MM.1S (cell line): ENCODE measurements at regions not wholly inside any gene's neighbourhood (a gene's known extent, or its start where the extent isn't known, plus 50 kb on each side); places are given as distances from the start of the nearest gene placed in this dataset.

Experiments
- DNase-seq: peaks from one replicate; pipeline ENCODE4 v3.0.0-alpha.2; 2015
- H2AFZ ChIP-seq: fragments of 300-600 bp; sonication (generic); 2 replicates; pipeline ENCODE4 v1.6.0; 2016; ENCODE audit warnings: antibody characterized with exemption, low read length
- H3F3A ChIP-seq: fragments of 300-600 bp; sonication (generic); 2 replicates; pipeline ENCODE4 v1.6.1; 2016; ENCODE audit warnings: mild to moderate bottlenecking, antibody characterized with exemption, low read length, moderate library complexity, mixed read lengths; ENCODE audit not compliant: insufficient read depth
- H3K27ac ChIP-seq: fragments of 300-600 bp; sonication (generic); 2 replicates; pipeline ENCODE4 v1.5.1; 2016; ENCODE audit warnings: mild to moderate bottlenecking, low read length
- H3K27me3 ChIP-seq: fragments of 300-600 bp; sonication (generic); replicated peaks from 2 replicates; pipeline ENCODE4 v1.6.0; 2016; ENCODE audit warnings: low read length; ENCODE audit not compliant: insufficient read depth
- H3K36me3 ChIP-seq: fragments of 300-600 bp; sonication (generic); replicated peaks from 2 replicates; pipeline ENCODE4 v1.6.1; 2016; ENCODE audit warnings: mild to moderate bottlenecking, low read length, mixed read lengths; ENCODE audit not compliant: insufficient read depth
- H3K4me1 ChIP-seq: fragments of 300-600 bp; sonication (generic); 2 replicates; pipeline ENCODE4 v1.6.1; 2016; ENCODE audit warnings: low read length, mixed read lengths
- H3K4me2 ChIP-seq: fragments of 300-600 bp; sonication (generic); 2 replicates; pipeline ENCODE4 v1.6.0; 2016; ENCODE audit warnings: low read depth, low read length
- H3K4me3 ChIP-seq: fragments of 300-600 bp; sonication (generic); 2 replicates; pipeline ENCODE4 v1.5.1; 2016; ENCODE audit warnings: low read length, mixed read lengths
- H3K79me2 ChIP-seq: fragments of 300-600 bp; sonication (generic); 2 replicates; pipeline ENCODE4 v1.6.1; 2016; ENCODE audit warnings: mixed run types, low read length, mixed read lengths
- H3K9ac ChIP-seq: fragments of 300-600 bp; sonication (generic); 2 replicates; pipeline ENCODE4 v1.6.1; 2016; ENCODE audit warnings: low read length, mixed read lengths
- H3K9me2 ChIP-seq: fragments of 300-600 bp; sonication (generic); replicated peaks from 2 replicates; pipeline ENCODE4 v1.6.1; 2016; ENCODE audit warnings: mild to moderate bottlenecking, low read length, mixed read lengths; ENCODE audit not compliant: insufficient read depth
- H3K9me3 ChIP-seq: fragments of 300-600 bp; sonication (generic); replicated peaks from 2 replicates; pipeline ENCODE4 v1.6.1; 2016; ENCODE audit warnings: mild to moderate bottlenecking, low read length, mixed read lengths; ENCODE audit not compliant: insufficient read depth
- H4K20me1 ChIP-seq: fragments of 300-600 bp; sonication (generic); 2 replicates; pipeline ENCODE4 v1.6.1; 2016; ENCODE audit warnings: mild to moderate bottlenecking, low read length, moderate library complexity, mixed read lengths; ENCODE audit not compliant: insufficient read depth
- EZH2 ChIP-seq: fragments of 300-600 bp; sonication (generic); optimal IDR thresholded peaks from 2 replicates; pipeline ENCODE3; 2017; ENCODE audit warnings: low read depth, mild to moderate bottlenecking, antibody characterized with exemption, low read length, mixed read lengths
- EZH2phosphoT487 ChIP-seq: fragments of 300-600 bp; sonication (generic); IDR thresholded peaks from 2 replicates; pipeline ENCODE4 v1.6.1; 2018; ENCODE audit warnings: antibody characterized with exemption, low read length
- TF ChIP-seq, protein P1 (sequence below): fragments of 300-600 bp; sonication (generic); IDR thresholded peaks from 2 replicates; pipeline ENCODE4 v1.5.1; 2016; ENCODE audit warnings: antibody characterized with exemption, low read length, mixed read lengths

DNA sequence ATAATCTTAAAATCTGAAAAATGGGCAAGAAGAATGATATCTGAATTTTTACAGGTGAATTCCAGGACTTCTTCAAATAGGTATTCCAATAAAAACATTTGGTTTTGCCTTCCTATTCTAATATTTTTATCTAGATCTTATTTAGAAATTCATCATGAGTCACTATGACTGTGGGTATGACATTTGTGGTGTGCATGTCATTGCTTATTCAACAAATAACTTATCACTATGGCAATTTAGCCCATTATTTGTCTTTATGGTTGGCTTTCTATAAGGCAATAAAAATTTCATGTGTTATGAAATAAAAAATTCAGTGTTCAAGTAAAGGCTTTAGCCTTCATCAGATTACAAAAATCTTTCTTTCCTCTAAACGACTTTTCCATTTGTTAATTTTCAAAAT lies 1139.6 kb upstream of the NUDT12 start:
- no peaks in the 10 kb centered on the region for H3K9me2 ChIP-seq
- H3K27ac ChIP-seq, result no peak overlapping the region
- no peak overlapping the region for H2AFZ ChIP-seq
- H3K27me3 ChIP-seq, result no peaks in the 10 kb centered on the region
- H3K4me1 ChIP-seq, result no peaks in the 10 kb centered on the region
- no peaks in the 10 kb centered on the region for H3K36me3 ChIP-seq
- TF ChIP-seq, protein P1, sequence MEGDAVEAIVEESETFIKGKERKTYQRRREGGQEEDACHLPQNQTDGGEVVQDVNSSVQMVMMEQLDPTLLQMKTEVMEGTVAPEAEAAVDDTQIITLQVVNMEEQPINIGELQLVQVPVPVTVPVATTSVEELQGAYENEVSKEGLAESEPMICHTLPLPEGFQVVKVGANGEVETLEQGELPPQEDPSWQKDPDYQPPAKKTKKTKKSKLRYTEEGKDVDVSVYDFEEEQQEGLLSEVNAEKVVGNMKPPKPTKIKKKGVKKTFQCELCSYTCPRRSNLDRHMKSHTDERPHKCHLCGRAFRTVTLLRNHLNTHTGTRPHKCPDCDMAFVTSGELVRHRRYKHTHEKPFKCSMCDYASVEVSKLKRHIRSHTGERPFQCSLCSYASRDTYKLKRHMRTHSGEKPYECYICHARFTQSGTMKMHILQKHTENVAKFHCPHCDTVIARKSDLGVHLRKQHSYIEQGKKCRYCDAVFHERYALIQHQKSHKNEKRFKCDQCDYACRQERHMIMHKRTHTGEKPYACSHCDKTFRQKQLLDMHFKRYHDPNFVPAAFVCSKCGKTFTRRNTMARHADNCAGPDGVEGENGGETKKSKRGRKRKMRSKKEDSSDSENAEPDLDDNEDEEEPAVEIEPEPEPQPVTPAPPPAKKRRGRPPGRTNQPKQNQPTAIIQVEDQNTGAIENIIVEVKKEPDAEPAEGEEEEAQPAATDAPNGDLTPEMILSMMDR, result no peak
- TF ChIP-seq EZH2phosphoT487, result no peak
- TF ChIP-seq EZH2, result no peak
- H3K4me2 ChIP-seq, result no peak overlapping the region
- no peaks in the 10 kb centered on the region for H3K9me3 ChIP-seq
- DNase-seq, result no peak
- H4K20me1 ChIP-seq, result no peaks in the 10 kb centered on the region
- no peak overlapping the region for H3K9ac ChIP-seq
- no peaks in the 10 kb centered on the region for H3K79me2 ChIP-seq
- H3K4me3 ChIP-seq, result no peak overlapping the region
- no peaks in the 10 kb centered on the region for H3F3A ChIP-seq

DNA sequence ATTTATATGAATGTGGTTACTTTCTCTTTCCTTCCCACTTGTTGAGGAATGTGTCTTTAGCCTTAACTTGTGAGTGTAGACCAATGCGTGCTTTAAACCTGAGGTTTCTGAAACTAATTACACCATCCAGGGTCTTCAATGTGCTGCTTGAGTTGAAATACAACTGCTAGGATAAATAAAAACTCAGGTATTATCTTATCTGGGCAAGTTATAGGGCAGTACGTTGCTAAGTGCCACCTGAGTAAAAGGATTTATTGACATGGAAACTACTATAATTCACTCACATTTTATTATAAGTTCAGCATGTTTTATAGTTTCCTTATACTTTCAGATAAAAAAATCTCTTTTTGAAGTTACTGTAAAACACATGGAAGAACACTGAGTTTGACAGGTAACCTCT lies 1136.8 kb upstream of the NUDT12 start:
- Histone ChIP-seq H3K79me2 (no peaks in the 10 kb centered on the region), H3K4me3 (no peak overlapping the region), H2AFZ (no peak overlapping the region), H3F3A (no peaks in the 10 kb centered on the region), H3K27ac (no peak overlapping the region), H4K20me1 (no peaks in the 10 kb centered on the region), H3K4me1 (no peaks in the 10 kb centered on the region), H3K4me2 (no peak overlapping the region), H3K36me3 (no peaks in the 10 kb centered on the region), H3K9me2 (no peaks in the 10 kb centered on the region), H3K27me3 (no peaks in the 10 kb centered on the region), H3K9me3 (no peaks in the 10 kb centered on the region), H3K9ac (no peak overlapping the region)
- TF ChIP-seq, protein P1, result no peak
- TF ChIP-seq EZH2phosphoT487 (no peak), EZH2 (no peak)
- DNase-seq, result no peak

DNA sequence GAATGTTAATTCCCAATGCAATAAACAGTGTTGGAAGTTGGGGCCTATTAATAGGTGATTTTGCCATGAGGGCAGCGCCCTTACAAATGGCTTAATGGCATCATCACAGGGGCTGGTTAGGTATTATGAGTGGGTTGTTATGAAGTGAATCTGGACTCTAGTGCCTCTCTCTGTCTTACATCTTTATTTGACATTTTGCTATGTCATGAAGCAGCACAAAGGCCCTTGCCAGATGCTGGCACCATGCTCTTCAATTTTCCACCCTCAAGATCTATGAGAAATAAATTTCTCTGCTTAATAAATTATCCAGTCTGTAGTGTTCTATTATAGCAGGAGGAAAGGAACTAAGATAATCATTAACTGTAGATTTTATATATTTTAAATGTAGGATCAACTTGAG lies 1098.7 kb upstream of the NUDT12 start:
- DNase-seq, result no peak
- TF ChIP-seq, protein P1, result no peak
- TF ChIP-seq EZH2 (no peak), EZH2phosphoT487 (no peak)
- H3K27ac ChIP-seq, result no peak overlapping the region
- no peaks in the 10 kb centered on the region for H3F3A ChIP-seq
- H3K4me3 ChIP-seq, result no peak overlapping the region
- H3K9ac ChIP-seq, result no peak overlapping the region
- no peaks in the 10 kb centered on the region for H3K9me3 ChIP-seq
- no peak overlapping the region for H2AFZ ChIP-seq
- H3K4me2 ChIP-seq, result no peak overlapping the region
- no peaks in the 10 kb centered on the region for H3K9me2 ChIP-seq
- no peaks in the 10 kb centered on the region for H4K20me1 ChIP-seq
- H3K4me1 ChIP-seq, result no peaks in the 10 kb centered on the region
- no peaks in the 10 kb centered on the region for H3K27me3 ChIP-seq
- no peaks in the 10 kb centered on the region for H3K36me3 ChIP-seq
- no peaks in the 10 kb centered on the region for H3K79me2 ChIP-seq
